HepG2 (cell line): ENCODE measurements at regions not wholly inside any gene's neighbourhood (a gene's known extent, or its start where the extent isn't known, plus 50 kb on each side); places are given as distances from the start of the nearest gene placed in this dataset.

Experiments used
- ARNT2 ChIP-seq: sonication (generic); formaldehyde crosslinking; IDR thresholded peaks from 2 replicates; pipeline ENCODE4 v1.8.0; 2022; ENCODE audit warnings: mild to moderate bottlenecking, low read depth, missing genetic modification reagents, moderate library complexity
- MZF1 ChIP-seq: sonication (generic); formaldehyde crosslinking; IDR thresholded peaks from 2 replicates; pipeline ENCODE4 v1.8.1; 2023; ENCODE audit warnings: mild to moderate bottlenecking, missing genetic modification reagents, borderline replicate concordance
- SKI ChIP-seq: fragments of 450-650 bp; IDR thresholded peaks from one replicate; pipeline ENCODE4 v1.6.1; 2018; ENCODE audit warnings: mild to moderate bottlenecking; ENCODE audit not compliant: partially characterized antibody
- ZNF772 ChIP-seq: sonication (generic); formaldehyde crosslinking; IDR thresholded peaks from 2 replicates; pipeline ENCODE4 v1.5.0; 2020; ENCODE audit warnings: mild to moderate bottlenecking, missing genetic modification reagents
- TF ChIP-seq, protein P1 (sequence below), 2 experiments: fragments of 450-650 bp in 1 of 2; sonication (generic) in 1 of 2; formaldehyde crosslinking in 1 of 2; IDR thresholded peaks; 2 replicates each; pipeline versions ENCODE4 v1.6.1 to v1.8.0; 2016 to 2022; ENCODE audit warnings: antibody characterized with exemption in 1 of 2, mild to moderate bottlenecking in 1 of 2, missing genetic modification reagents in 1 of 2
- TF ChIP-seq, protein P2 (sequence below): sonication (generic); formaldehyde crosslinking; IDR thresholded peaks from 2 replicates; pipeline ENCODE4 v1.8.0; 2023; ENCODE audit warnings: mild to moderate bottlenecking, missing genetic modification reagents

DNA sequence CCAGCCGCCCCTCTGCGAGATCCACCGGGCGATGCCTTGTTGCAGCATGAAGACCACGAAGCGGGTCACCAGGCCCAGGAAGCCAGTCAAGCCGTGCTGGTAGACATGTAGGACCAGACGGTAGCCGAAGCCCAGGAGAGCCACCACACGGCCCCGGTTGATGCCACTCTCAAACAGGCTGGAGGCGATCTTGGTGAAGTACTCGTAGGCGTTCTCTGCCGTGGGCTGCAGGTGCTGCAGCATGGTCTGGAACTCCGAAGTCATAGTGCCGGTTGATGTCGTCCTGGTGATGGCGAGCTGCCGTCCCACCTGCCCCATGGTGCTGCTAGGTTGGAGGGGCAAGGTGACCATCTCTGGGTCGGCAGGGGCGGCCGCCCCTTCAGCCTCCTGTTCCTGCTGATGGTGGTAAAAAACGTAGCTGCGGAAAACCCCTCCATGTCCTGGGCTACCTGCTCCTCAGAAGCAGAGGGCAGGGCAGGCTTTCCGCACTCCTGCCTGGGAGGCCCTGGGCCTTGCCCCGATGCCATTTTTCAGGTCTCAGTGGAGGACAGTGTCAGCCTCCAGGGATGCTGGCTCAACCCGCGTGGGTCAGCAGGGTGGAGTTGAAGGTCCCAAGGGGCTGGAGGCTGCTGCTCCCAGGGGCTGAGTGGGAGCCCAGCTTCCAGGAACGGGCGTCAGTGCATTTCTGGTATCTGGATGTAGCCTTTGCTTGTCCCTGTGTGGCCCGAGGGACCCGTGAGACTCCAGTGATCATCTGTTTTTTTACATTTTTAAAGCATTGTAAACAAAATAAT lies 98.7 kb downstream of the ADAMTS15 start (continued):
- TF ChIP-seq, protein P1, sequence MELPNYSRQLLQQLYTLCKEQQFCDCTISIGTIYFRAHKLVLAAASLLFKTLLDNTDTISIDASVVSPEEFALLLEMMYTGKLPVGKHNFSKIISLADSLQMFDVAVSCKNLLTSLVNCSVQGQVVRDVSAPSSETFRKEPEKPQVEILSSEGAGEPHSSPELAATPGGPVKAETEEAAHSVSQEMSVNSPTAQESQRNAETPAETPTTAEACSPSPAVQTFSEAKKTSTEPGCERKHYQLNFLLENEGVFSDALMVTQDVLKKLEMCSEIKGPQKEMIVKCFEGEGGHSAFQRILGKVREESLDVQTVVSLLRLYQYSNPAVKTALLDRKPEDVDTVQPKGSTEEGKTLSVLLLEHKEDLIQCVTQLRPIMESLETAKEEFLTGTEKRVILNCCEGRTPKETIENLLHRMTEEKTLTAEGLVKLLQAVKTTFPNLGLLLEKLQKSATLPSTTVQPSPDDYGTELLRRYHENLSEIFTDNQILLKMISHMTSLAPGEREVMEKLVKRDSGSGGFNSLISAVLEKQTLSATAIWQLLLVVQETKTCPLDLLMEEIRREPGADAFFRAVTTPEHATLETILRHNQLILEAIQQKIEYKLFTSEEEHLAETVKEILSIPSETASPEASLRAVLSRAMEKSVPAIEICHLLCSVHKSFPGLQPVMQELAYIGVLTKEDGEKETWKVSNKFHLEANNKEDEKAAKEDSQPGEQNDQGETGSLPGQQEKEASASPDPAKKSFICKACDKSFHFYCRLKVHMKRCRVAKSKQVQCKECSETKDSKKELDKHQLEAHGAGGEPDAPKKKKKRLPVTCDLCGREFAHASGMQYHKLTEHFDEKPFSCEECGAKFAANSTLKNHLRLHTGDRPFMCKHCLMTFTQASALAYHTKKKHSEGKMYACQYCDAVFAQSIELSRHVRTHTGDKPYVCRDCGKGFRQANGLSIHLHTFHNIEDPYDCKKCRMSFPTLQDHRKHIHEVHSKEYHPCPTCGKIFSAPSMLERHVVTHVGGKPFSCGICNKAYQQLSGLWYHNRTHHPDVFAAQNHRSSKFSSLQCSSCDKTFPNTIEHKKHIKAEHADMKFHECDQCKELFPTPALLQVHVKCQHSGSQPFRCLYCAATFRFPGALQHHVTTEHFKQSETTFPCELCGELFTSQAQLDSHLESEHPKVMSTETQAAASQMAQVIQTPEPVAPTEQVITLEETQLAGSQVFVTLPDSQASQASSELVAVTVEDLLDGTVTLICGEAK (IDR thresholded peaks at IDR 0.05): no peak
- TF ChIP-seq, protein P1 (CRISPR knock-in tag; IDR thresholded peaks at IDR 0.05): no peak
- TF ChIP-seq MZF1 (no peak), SKI (no peak), ARNT2 (CRISPR knock-in tag) (no peak), ZNF772 (CRISPR knock-in tag) (no peak)
- TF ChIP-seq, protein P2, sequence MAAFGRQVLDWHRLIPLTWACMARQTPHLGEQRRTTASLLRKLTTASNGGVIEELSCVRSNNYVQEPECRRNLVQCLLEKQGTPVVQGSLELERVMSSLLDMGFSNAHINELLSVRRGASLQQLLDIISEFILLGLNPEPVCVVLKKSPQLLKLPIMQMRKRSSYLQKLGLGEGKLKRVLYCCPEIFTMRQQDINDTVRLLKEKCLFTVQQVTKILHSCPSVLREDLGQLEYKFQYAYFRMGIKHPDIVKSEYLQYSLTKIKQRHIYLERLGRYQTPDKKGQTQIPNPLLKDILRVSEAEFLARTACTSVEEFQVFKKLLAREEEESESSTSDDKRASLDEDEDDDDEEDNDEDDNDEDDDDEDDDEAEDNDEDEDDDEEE (CRISPR knock-in tag): no peak
